ENCODE measurements at regions not wholly inside any gene's neighbourhood (a gene's known extent, or its start where the extent isn't known, plus 50 kb on each side); places are given as distances from the start of the nearest gene placed in this dataset.

DNA sequence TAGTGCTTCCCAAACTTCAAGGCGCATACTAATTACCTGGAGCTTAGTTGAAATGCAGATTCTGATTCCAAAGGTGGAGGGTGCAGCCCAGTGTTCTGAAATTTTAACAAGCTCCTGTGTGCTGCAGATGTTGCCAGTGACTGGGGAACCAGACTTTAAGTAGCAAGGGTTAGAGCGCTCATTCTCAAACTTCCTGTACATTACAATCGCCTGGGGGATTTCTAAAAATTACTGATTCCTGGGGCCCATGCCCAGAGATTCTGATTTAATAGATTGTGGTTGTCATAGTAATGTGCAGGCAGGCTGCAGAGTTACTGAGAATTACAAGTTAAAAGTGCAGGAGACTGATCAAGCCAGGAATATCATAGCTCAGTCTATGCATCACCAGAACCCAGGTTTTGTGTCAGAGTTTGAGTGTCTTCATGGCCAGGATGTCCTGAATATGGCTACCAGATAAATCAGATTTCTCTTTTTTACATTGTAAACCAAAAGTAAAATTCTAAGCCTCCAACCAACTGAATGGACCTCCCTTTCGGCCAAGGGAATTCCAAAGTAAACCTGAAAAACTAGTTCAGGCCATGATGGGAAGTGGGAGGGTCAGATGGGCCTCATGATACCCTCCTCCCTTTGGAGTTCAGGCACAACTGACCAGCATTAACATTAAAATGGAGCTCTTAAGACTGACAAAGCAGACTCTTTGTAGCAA lies 121.6 kb downstream of the ATXN3L start:
- TF ChIP-seq TEAD4 (IDR thresholded peaks at IDR 0.05) (peak; percentile 25; the same call in 1 of the 2 replicates), TCF12 (IDR thresholded peaks at IDR 0.05; ENCODE audit: low read depth) (no peak; the same call in 1 of the 2 replicates)

DNA sequence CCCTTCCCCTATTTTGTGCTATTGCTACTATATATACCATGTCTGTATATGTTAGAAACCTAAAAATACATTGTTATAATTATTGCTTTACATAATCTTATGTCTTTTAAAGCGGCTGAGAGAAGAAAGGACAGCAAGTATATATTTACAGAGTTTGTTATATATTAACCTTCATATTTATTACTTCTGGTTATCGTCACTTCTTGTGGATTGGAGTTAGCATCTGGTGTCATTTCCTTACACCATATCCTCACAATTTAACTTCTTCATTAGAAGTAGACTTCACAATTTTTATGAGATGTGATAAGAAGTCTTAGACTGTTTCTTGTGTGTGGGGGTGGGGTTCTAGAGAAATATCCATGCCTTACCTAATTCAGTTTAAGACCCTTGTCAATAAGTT lies 123.1 kb downstream of the ATXN3L start:
- TF ChIP-seq, protein P1, sequence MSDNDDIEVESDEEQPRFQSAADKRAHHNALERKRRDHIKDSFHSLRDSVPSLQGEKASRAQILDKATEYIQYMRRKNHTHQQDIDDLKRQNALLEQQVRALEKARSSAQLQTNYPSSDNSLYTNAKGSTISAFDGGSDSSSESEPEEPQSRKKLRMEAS (IDR thresholded peaks at IDR 0.05), result no peak
- TF ChIP-seq ZBTB7A (IDR thresholded peaks at IDR 0.05; ENCODE audit: low read depth), result no peak
- TF ChIP-seq, protein P2, sequence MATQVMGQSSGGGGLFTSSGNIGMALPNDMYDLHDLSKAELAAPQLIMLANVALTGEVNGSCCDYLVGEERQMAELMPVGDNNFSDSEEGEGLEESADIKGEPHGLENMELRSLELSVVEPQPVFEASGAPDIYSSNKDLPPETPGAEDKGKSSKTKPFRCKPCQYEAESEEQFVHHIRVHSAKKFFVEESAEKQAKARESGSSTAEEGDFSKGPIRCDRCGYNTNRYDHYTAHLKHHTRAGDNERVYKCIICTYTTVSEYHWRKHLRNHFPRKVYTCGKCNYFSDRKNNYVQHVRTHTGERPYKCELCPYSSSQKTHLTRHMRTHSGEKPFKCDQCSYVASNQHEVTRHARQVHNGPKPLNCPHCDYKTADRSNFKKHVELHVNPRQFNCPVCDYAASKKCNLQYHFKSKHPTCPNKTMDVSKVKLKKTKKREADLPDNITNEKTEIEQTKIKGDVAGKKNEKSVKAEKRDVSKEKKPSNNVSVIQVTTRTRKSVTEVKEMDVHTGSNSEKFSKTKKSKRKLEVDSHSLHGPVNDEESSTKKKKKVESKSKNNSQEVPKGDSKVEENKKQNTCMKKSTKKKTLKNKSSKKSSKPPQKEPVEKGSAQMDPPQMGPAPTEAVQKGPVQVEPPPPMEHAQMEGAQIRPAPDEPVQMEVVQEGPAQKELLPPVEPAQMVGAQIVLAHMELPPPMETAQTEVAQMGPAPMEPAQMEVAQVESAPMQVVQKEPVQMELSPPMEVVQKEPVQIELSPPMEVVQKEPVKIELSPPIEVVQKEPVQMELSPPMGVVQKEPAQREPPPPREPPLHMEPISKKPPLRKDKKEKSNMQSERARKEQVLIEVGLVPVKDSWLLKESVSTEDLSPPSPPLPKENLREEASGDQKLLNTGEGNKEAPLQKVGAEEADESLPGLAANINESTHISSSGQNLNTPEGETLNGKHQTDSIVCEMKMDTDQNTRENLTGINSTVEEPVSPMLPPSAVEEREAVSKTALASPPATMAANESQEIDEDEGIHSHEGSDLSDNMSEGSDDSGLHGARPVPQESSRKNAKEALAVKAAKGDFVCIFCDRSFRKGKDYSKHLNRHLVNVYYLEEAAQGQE (IDR thresholded peaks at IDR 0.05; ENCODE audit: low read depth), result no peak
- no peak for TF ChIP-seq TCF12 (IDR thresholded peaks at IDR 0.05; ENCODE audit: low read depth)
- no peak for TF ChIP-seq NFIC (IDR thresholded peaks at IDR 0.05)
- TF ChIP-seq YY1 (IDR thresholded peaks at IDR 0.05; ENCODE audit: low read depth), result no peak
- TF ChIP-seq TEAD4 (IDR thresholded peaks at IDR 0.05), result no peak
- no peak for TF ChIP-seq TAF1 (IDR thresholded peaks at IDR 0.05; ENCODE audit: low read depth)
- no peak for TF ChIP-seq EGR1 (IDR thresholded peaks at IDR 0.05)
- TF ChIP-seq, protein P3, sequence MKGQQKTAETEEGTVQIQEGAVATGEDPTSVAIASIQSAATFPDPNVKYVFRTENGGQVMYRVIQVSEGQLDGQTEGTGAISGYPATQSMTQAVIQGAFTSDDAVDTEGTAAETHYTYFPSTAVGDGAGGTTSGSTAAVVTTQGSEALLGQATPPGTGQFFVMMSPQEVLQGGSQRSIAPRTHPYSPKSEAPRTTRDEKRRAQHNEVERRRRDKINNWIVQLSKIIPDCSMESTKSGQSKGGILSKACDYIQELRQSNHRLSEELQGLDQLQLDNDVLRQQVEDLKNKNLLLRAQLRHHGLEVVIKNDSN (IDR thresholded peaks at IDR 0.05), result no peak
- no peak for TF ChIP-seq CREB1 (IDR thresholded peaks at IDR 0.05; ENCODE audit: low read depth)
- no peak for TF ChIP-seq EP300 (IDR thresholded peaks at IDR 0.05; ENCODE audit: borderline replicate concordance)
- TF ChIP-seq CEBPB (IDR thresholded peaks at IDR 0.05), result no peak
- no peak for TF ChIP-seq FOXM1 (IDR thresholded peaks at IDR 0.05; ENCODE audit: borderline replicate concordance, low read depth)
- TF ChIP-seq RAD21 (IDR thresholded peaks at IDR 0.05; ENCODE audit: low read depth), result no peak

DNA sequence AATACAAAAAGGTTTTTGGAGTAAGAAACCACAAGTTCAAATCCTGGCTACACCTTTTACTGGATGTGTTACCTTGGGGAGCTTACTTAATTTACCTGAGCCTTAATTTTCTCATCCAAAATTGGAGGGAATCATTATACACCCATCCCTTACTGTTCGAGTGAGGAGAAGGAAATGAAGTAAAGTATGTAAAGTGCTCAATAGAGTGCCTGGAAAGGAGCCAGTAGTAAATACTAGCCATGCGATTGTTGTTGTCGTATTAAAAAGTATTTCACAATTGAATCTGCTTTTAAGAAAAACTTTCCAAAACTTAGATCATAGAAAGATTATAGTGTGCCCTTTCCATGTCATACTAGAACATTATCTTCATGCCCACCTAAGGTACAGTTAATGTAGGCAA lies 124.5 kb downstream of the ATXN3L start:
- TF ChIP-seq TCF12 (IDR thresholded peaks at IDR 0.05; ENCODE audit: low read depth) (no peak), CREB1 (IDR thresholded peaks at IDR 0.05; ENCODE audit: low read depth) (no peak), EGR1 (IDR thresholded peaks at IDR 0.05) (no peak), NFIC (IDR thresholded peaks at IDR 0.05) (no peak), RAD21 (IDR thresholded peaks at IDR 0.05; ENCODE audit: low read depth) (no peak), EP300 (IDR thresholded peaks at IDR 0.05; ENCODE audit: borderline replicate concordance) (no peak), CEBPB (IDR thresholded peaks at IDR 0.05) (no peak), FOXM1 (IDR thresholded peaks at IDR 0.05; ENCODE audit: borderline replicate concordance, low read depth) (no peak), TEAD4 (IDR thresholded peaks at IDR 0.05) (no peak), TAF1 (IDR thresholded peaks at IDR 0.05; ENCODE audit: low read depth) (no peak)
- TF ChIP-seq, protein P3 (IDR thresholded peaks at IDR 0.05), result no peak
- TF ChIP-seq, protein P2 (IDR thresholded peaks at IDR 0.05; ENCODE audit: low read depth), result no peak

DNA sequence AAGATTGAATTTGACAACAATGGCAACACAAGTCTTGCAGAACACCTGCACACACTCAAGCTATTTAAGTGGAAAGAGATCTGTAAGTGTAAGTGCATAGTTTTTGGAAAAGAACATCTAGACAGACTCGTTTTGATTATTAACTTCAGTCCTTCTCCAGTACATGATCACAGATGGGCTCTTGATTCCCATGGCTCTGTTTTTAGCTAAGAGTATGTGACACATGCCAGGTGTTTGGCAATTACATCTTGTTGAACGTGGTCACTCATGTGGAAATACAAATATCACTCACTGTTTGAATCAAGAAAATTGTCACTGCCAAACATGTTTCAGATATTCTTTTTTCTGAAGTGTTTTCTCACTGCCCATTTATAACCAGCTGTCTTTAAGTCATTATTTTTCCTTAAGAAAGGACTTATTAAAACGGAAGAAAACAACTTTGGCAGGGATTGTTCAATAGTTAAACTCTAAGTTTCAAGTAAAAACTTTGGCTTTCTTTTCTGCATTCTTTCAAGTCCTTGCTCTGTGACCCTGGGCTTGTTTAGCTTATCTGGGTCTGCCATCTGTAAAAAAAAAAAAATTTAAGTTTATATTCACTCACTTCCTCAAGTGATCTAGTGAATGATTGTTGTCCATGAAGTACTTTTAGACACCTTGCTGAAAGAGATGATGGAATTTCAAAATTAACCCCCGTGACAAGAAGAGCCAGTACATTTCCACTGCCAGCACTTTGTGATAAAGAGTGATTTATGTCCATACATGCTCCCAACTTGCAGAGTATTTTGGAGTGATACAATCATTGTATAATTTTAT lies 125.4 kb downstream of the ATXN3L start:
- TF ChIP-seq TEAD4 (IDR thresholded peaks at IDR 0.05) (no peak), TCF12 (IDR thresholded peaks at IDR 0.05; ENCODE audit: low read depth) (peak; percentile 55; the same call in 1 of the 2 replicates)

DNA sequence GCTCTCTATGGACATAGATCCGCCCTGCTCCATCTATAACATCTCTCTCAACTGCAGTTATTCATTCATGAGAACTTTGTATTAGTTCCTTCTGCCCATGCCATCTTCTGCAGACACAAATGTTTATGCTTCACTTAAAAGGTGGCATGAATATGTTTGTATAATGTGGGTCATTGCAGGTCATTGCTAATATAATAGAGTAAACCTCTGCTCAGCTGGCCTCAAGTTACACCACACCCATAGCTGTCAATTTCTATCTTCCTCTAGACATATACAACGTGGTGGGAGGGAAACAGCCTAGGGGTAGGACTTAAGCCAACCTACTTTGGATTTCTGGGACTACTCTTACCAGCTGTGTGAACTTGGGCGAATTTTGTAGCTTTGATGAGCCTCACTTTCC lies 129.8 kb downstream of the ATXN3L start:
- TF ChIP-seq EP300 (IDR thresholded peaks at IDR 0.05; ENCODE audit: borderline replicate concordance) (no peak), FOXM1 (IDR thresholded peaks at IDR 0.05; ENCODE audit: borderline replicate concordance, low read depth) (no peak), RAD21 (IDR thresholded peaks at IDR 0.05; ENCODE audit: low read depth) (no peak), TAF1 (IDR thresholded peaks at IDR 0.05; ENCODE audit: low read depth) (no peak), ZBTB7A (IDR thresholded peaks at IDR 0.05; ENCODE audit: low read depth) (no peak), EGR1 (IDR thresholded peaks at IDR 0.05) (no peak)
- TF ChIP-seq, protein P3 (IDR thresholded peaks at IDR 0.05), result no peak
- TF ChIP-seq, protein P1 (IDR thresholded peaks at IDR 0.05), result no peak
